ENCODE measurements at regions not wholly inside any gene's neighbourhood (a gene's known extent, or its start where the extent isn't known, plus 50 kb on each side); places are given as distances from the start of the nearest gene placed in this dataset.

DNA sequence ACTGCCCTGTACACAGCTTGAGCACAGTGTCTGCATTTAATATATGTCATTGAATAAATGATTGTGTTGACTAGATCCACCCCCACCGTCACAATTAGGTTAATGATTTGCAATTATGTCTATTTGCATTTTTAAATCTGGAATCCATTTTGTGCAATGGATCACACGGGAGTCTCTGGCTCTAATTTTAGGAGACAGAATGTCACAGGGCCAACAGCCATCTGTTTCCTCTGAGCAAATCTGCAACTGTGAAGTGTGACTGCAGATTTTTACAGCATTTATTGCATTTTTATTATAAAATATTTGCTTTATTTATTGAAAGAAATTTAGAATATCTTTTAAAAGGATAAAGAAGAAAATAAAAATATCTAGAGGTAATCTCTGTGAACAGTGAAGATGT lies 316.8 kb downstream of the HS3ST1 start:
- ChIA-PET POLR2A (no interaction called here), CTCF (ENCODE audit: low intra/inter-chr PET ratio) (interaction anchor here (0.6 kb wide), 1 partner anchor 9 kb away, joined by 3 read pairs; no protein-coding TSS in a partner anchor)
- no peak overlapping the region for H2AFZ ChIP-seq (ENCODE audit: low read depth, low read length)
- ATAC-seq (no peak), FAIRE-seq (no peak), DNase-seq (ENCODE audit: extremely low read depth in 1 of 4, low spot score in 3 of 4) (no peak)
- no peak overlapping the region for H3K9ac ChIP-seq (ENCODE audit: insufficient read depth in 1 of 2, low read depth in 2 of 2, low read length in 2 of 2)
- H3K4me3 ChIP-seq: no peak overlapping the region
- TF ChIP-seq, protein P1, sequence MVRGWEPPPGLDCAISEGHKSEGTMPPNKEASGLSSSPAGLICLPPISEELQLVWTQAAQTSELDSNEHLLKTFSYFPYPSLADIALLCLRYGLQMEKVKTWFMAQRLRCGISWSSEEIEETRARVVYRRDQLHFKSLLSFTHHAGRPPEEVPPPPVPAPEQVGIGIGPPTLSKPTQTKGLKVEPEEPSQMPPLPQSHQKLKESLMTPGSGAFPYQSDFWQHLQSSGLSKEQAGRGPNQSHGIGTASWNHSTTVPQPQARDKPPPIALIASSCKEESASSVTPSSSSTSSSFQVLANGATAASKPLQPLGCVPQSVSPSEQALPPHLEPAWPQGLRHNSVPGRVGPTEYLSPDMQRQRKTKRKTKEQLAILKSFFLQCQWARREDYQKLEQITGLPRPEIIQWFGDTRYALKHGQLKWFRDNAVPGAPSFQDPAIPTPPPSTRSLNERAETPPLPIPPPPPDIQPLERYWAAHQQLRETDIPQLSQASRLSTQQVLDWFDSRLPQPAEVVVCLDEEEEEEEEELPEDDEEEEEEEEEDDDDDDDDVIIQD (CRISPR knock-in tag; IDR thresholded peaks at IDR 0.05): no peak
- TF ChIP-seq NCOA6 (IDR thresholded peaks at IDR 0.05): no peak
- no peak for TF ChIP-seq ILF3 (IDR thresholded peaks at IDR 0.05; ENCODE audit: borderline replicate concordance)
- no peak for TF ChIP-seq NR1H2 (CRISPR knock-in tag; IDR thresholded peaks at IDR 0.05)
- TF ChIP-seq, protein P2, sequence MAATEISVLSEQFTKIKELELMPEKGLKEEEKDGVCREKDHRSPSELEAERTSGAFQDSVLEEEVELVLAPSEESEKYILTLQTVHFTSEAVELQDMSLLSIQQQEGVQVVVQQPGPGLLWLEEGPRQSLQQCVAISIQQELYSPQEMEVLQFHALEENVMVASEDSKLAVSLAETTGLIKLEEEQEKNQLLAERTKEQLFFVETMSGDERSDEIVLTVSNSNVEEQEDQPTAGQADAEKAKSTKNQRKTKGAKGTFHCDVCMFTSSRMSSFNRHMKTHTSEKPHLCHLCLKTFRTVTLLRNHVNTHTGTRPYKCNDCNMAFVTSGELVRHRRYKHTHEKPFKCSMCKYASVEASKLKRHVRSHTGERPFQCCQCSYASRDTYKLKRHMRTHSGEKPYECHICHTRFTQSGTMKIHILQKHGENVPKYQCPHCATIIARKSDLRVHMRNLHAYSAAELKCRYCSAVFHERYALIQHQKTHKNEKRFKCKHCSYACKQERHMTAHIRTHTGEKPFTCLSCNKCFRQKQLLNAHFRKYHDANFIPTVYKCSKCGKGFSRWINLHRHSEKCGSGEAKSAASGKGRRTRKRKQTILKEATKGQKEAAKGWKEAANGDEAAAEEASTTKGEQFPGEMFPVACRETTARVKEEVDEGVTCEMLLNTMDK (IDR thresholded peaks at IDR 0.05; ENCODE audit: borderline replicate concordance, insufficient read depth, low read depth, low read length, poor library complexity, severe bottlenecking): no peak
- TF ChIP-seq, protein P3, sequence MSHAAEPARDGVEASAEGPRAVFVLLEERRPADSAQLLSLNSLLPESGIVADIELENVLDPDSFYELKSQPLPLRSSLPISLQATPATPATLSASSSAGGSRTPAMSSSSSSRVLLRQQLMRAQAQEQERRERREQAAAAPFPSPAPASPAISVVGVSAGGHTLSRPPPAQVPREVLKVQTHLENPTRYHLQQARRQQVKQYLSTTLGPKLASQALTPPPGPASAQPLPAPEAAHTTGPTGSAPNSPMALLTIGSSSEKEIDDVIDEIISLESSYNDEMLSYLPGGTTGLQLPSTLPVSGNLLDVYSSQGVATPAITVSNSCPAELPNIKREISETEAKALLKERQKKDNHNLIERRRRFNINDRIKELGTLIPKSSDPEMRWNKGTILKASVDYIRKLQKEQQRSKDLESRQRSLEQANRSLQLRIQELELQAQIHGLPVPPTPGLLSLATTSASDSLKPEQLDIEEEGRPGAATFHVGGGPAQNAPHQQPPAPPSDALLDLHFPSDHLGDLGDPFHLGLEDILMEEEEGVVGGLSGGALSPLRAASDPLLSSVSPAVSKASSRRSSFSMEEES (CRISPR knock-in tag; IDR thresholded peaks at IDR 0.05): no peak
- no peak for TF ChIP-seq FOXA1 (IDR thresholded peaks at IDR 0.05; ENCODE audit: borderline replicate concordance)
- TF ChIP-seq SRF (CRISPR knock-in tag; IDR thresholded peaks at IDR 0.05): no peak
- TF ChIP-seq, protein P4, sequence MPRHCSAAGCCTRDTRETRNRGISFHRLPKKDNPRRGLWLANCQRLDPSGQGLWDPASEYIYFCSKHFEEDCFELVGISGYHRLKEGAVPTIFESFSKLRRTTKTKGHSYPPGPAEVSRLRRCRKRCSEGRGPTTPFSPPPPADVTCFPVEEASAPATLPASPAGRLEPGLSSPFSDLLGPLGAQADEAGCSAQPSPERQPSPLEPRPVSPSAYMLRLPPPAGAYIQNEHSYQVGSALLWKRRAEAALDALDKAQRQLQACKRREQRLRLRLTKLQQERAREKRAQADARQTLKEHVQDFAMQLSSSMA (CRISPR knock-in tag; IDR thresholded peaks at IDR 0.05): no peak
- in situ Hi-C loops (cut with MboI) (no loop called here), intact Hi-C loops (cut with micrococcal nuclease) (no loop called here)
- H3K36me3 ChIP-seq (ENCODE audit: control insufficient read depth, insufficient read depth, low read length): no peaks in the 10 kb centered on the region
- H3K9me1 ChIP-seq (ENCODE audit: control insufficient read depth, insufficient read depth, low read length): no peaks in the 10 kb centered on the region
- H3K27me3 ChIP-seq (ENCODE audit: control insufficient read depth in 2 of 2, insufficient read depth in 2 of 2, low read length in 2 of 2): no peaks in the 10 kb centered on the region
- H3K27ac ChIP-seq (ENCODE audit: extremely low read depth, low read depth, low read length): no peak overlapping the region
- 0% methylated on average over 2 of the region's 2 CpGs for WGBS (ENCODE audit: insufficient coverage, low coverage, missing lambda C conversion rate)
- no peaks in the 10 kb centered on the region for H3K4me1 ChIP-seq (replicated peaks in 1 of 2; ENCODE audit: control insufficient read depth in 2 of 2, insufficient read depth in 2 of 2, low read length in 2 of 2)
- no TSS peak for BruUV-seq (replicated peaks)
- no peaks in the 10 kb centered on the region for H3K79me2 ChIP-seq (ENCODE audit: control insufficient read depth, insufficient read depth, low read length)
- H4K20me1 ChIP-seq (replicated peaks; ENCODE audit: control insufficient read depth, insufficient read depth, low read length): no peaks in the 10 kb centered on the region
- no peaks in the 10 kb centered on the region for H3K9me3 ChIP-seq (replicated peaks; ENCODE audit: control insufficient read depth, insufficient read depth, low read depth, low read length)
- no peak overlapping the region for H3K4me2 ChIP-seq (ENCODE audit: insufficient read depth, low read length)
